HEK293 (cell line): ENCODE measurements at regions not wholly inside any gene's neighbourhood (a gene's known extent, or its start where the extent isn't known, plus 50 kb on each side); places are given as distances from the start of the nearest gene placed in this dataset.
A peak's percentile ranks its signal among the peaks of the same experiment; 100 is the strongest.

Source experiments
- CTCF ChIA-PET: fragments of 350-600 bp; formaldehyde crosslinking; extraction: SDS; loops from one replicate; lab custom pipeline; 2021; ENCODE audit warnings: antibody characterized with exemption; lab: Yijun Ruan, JAX
- POLR2A ChIA-PET: fragments of 300-600 bp; formaldehyde crosslinking; extraction: SDS; loops from one replicate; lab custom pipeline; 2020; ENCODE audit warnings: antibody characterized with exemption, inconsistent platforms; lab: Yijun Ruan, JAX
- H3K27ac ChIP-seq: fragments of 200-500 bp; sonication (Bioruptor generic); 2 replicates; pipeline ENCODE4 v1.5.1; 2014; ENCODE audit warnings: low read depth, low read length, control low read depth, inconsistent platforms; ENCODE audit errors: extremely low read depth
- H3K36me3 ChIP-seq, 2 experiments: fragments of 200-500 bp in 1 of 2; sonication (Bioruptor generic) in 1 of 2; 1 replicate in 1 of 2; 2 replicates in 1 of 2; pipeline ENCODE4 v1.5.1; 2014 to 2017; ENCODE audit warnings: inconsistent platforms in 2 of 2, low read length in 2 of 2; ENCODE audit not compliant: control insufficient read depth in 2 of 2, insufficient read depth in 1 of 2
- H3K4me1 ChIP-seq: fragments of 200-500 bp; sonication (Bioruptor generic); 2 replicates; pipeline ENCODE4 v1.5.1; 2014; ENCODE audit warnings: mild to moderate bottlenecking, low read length, inconsistent platforms; ENCODE audit not compliant: control insufficient read depth, insufficient read depth
- H3K4me3 ChIP-seq: 2 replicates; pipeline ENCODE4 v1.5.1; 2011; ENCODE audit warnings: low read depth, mild to moderate bottlenecking, control low read depth, low read length, moderate library complexity
- H3K9me3 ChIP-seq: fragments of 200-500 bp; sonication (Bioruptor generic); 2 replicates; pipeline ENCODE4 v1.5.1; 2014; ENCODE audit warnings: low read depth, low read length, inconsistent platforms; ENCODE audit not compliant: control insufficient read depth, insufficient read depth
- EGR2 ChIP-seq: fragments of 450-650 bp; formaldehyde crosslinking; IDR thresholded peaks from 2 replicates; pipeline ENCODE4 v1.5.1; 2016; ENCODE audit warnings: low read depth, missing biosample characterization, missing genetic modification characterization
- GLI2 ChIP-seq: fragments of 450-650 bp; formaldehyde crosslinking; IDR thresholded peaks from 2 replicates; pipeline ENCODE4; 2017; ENCODE audit warnings: missing biosample characterization, missing genetic modification characterization, low read depth, borderline replicate concordance
- GLIS1 ChIP-seq: fragments of 450-650 bp; formaldehyde crosslinking; IDR thresholded peaks from 2 replicates; pipeline ENCODE4 v1.5.1; 2016; ENCODE audit warnings: missing biosample characterization, missing genetic modification characterization
- OVOL3 ChIP-seq: fragments of 450-650 bp; formaldehyde crosslinking; IDR thresholded peaks from 2 replicates; pipeline ENCODE4 v1.5.1; 2016; ENCODE audit warnings: missing biosample characterization, missing genetic modification characterization
- SETDB1 ChIP-seq: IDR thresholded peaks from one replicate; pipeline ENCODE4 v1.6.1; 2017; ENCODE audit warnings: mild to moderate bottlenecking, low read length, moderate library complexity, mixed read lengths; ENCODE audit not compliant: insufficient read length
- ZBTB20 ChIP-seq: fragments of 450-650 bp; formaldehyde crosslinking; IDR thresholded peaks from 2 replicates; pipeline ENCODE4 v1.5.1; 2016; ENCODE audit warnings: missing biosample characterization, missing genetic modification characterization
- ZNF114 ChIP-seq: fragments of 450-650 bp; formaldehyde crosslinking; IDR thresholded peaks from 2 replicates; pipeline ENCODE4 v1.5.0; 2017; ENCODE audit warnings: missing biosample characterization, missing genetic modification characterization
- ZNF155 ChIP-seq: fragments of 450-650 bp; formaldehyde crosslinking; IDR thresholded peaks from 2 replicates; pipeline ENCODE4 v1.5.1; 2016; ENCODE audit warnings: missing biosample characterization, missing genetic modification characterization
- ZNF223 ChIP-seq: fragments of 450-650 bp; formaldehyde crosslinking; IDR thresholded peaks from 2 replicates; pipeline ENCODE4 v1.5.1; 2016; ENCODE audit warnings: missing biosample characterization, missing genetic modification characterization
- ZNF366 ChIP-seq: fragments of 450-650 bp; formaldehyde crosslinking; conservative IDR thresholded peaks from 2 replicates; pipeline ENCODE4 v1.5.1; 2016; ENCODE audit warnings: missing biosample characterization, missing genetic modification characterization
- ZNF37A ChIP-seq: fragments of 450-650 bp; IDR thresholded peaks from 2 replicates; pipeline ENCODE4 v1.5.1; 2018; ENCODE audit warnings: missing biosample characterization, missing genetic modification characterization
- ZNF548 ChIP-seq: fragments of 450-650 bp; formaldehyde crosslinking; IDR thresholded peaks from 2 replicates; pipeline ENCODE4 v1.5.1; 2016; ENCODE audit warnings: missing biosample characterization, missing genetic modification characterization
- ZNF626 ChIP-seq: fragments of 450-650 bp; sonication (Bioruptor Pico); formaldehyde crosslinking; IDR thresholded peaks from 2 replicates; pipeline ENCODE4 v1.5.1; 2018; ENCODE audit warnings: missing biosample characterization, missing genetic modification characterization, inconsistent platforms
- TF ChIP-seq, protein P1 (sequence below): fragments of 450-650 bp; formaldehyde crosslinking; IDR thresholded peaks from 2 replicates; pipeline ENCODE4 v1.5.1; 2016; ENCODE audit warnings: missing biosample characterization, missing genetic modification characterization
- TF ChIP-seq, protein P2 (sequence below): fragments of 450-650 bp; formaldehyde crosslinking; IDR thresholded peaks from 2 replicates; pipeline ENCODE4 v1.5.1; 2016; ENCODE audit warnings: missing biosample characterization, missing genetic modification characterization
- TF ChIP-seq, protein P3 (sequence below): fragments of 450-650 bp; formaldehyde crosslinking; IDR thresholded peaks from 2 replicates; pipeline ENCODE4 v1.5.1; 2016; ENCODE audit warnings: missing biosample characterization, missing genetic modification characterization
- TF ChIP-seq, protein P4 (sequence below): IDR thresholded peaks from 2 replicates; pipeline ENCODE4 v1.6.1; 2011; ENCODE audit warnings: mild to moderate bottlenecking, low read depth, low read length, borderline replicate concordance
- TF ChIP-seq, protein P5 (sequence below): fragments of 450-650 bp; formaldehyde crosslinking; IDR thresholded peaks from 2 replicates; pipeline ENCODE4 v1.5.1; 2016; ENCODE audit warnings: missing biosample characterization, missing genetic modification characterization

DNA sequence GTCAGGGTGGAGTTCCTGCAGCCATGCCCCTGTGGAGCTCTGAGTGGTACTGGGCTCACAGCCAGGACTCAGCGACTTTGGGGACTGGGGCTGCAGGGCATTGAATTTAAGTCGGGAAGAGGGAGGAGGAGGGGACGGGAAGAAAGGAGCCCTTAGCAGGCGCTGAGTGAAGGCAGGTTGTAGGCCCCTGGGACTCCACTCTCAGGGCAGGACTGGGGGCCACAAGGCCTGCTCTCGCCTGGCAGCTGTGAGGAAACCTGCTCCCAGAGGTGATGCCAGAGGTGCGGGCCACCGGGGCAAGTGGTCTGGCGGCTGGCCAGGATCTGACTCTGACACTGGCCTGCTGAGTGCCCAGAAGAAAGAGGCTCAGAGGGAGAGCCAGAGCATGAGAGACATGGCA, 73.5 kb downstream of the EPHB3 start (continued):
- TF ChIP-seq GLI2 (tag by site-specific recombination) (no peak), ZNF37A (tag by site-specific recombination) (no peak), ZNF114 (tag by site-specific recombination) (no peak), ZNF223 (tag by site-specific recombination) (0 out of 2 replicates have a peak, but pooled peaks have one; percentile 9), OVOL3 (tag by site-specific recombination) (no peak), GLIS1 (tag by site-specific recombination) (peak; percentile 31; the same call in 1 of the 2 replicates), ZNF155 (tag by site-specific recombination) (no peak), ZNF366 (tag by site-specific recombination) (no peak), ZNF626 (tag by site-specific recombination) (no peak), EGR2 (tag by site-specific recombination) (no peak)
- TF ChIP-seq, protein P1, sequence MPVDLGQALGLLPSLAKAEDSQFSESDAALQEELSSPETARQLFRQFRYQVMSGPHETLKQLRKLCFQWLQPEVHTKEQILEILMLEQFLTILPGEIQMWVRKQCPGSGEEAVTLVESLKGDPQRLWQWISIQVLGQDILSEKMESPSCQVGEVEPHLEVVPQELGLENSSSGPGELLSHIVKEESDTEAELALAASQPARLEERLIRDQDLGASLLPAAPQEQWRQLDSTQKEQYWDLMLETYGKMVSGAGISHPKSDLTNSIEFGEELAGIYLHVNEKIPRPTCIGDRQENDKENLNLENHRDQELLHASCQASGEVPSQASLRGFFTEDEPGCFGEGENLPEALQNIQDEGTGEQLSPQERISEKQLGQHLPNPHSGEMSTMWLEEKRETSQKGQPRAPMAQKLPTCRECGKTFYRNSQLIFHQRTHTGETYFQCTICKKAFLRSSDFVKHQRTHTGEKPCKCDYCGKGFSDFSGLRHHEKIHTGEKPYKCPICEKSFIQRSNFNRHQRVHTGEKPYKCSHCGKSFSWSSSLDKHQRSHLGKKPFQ (tag by site-specific recombination) = no peak
- TF ChIP-seq, protein P2, sequence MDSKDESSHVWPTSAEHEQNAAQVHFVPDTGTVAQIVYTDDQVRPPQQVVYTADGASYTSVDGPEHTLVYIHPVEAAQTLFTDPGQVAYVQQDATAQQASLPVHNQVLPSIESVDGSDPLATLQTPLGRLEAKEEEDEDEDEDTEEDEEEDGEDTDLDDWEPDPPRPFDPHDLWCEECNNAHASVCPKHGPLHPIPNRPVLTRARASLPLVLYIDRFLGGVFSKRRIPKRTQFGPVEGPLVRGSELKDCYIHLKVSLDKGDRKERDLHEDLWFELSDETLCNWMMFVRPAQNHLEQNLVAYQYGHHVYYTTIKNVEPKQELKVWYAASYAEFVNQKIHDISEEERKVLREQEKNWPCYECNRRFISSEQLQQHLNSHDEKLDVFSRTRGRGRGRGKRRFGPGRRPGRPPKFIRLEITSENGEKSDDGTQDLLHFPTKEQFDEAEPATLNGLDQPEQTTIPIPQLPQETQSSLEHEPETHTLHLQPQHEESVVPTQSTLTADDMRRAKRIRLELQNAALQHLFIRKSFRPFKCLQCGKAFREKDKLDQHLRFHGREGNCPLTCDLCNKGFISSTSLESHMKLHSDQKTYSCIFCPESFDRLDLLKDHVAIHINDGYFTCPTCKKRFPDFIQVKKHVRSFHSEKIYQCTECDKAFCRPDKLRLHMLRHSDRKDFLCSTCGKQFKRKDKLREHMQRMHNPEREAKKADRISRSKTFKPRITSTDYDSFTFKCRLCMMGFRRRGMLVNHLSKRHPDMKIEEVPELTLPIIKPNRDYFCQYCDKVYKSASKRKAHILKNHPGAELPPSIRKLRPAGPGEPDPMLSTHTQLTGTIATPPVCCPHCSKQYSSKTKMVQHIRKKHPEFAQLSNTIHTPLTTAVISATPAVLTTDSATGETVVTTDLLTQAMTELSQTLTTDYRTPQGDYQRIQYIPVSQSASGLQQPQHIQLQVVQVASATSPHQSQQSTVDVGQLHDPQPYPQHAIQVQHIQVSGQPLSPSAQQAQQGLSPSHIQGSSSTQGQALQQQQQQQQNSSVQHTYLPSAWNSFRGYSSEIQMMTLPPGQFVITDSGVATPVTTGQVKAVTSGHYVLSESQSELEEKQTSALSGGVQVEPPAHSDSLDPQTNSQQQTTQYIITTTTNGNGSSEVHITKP (tag by site-specific recombination) = peak; percentile 35; the same call in 1 of the 2 replicates
- TF ChIP-seq, protein P3, sequence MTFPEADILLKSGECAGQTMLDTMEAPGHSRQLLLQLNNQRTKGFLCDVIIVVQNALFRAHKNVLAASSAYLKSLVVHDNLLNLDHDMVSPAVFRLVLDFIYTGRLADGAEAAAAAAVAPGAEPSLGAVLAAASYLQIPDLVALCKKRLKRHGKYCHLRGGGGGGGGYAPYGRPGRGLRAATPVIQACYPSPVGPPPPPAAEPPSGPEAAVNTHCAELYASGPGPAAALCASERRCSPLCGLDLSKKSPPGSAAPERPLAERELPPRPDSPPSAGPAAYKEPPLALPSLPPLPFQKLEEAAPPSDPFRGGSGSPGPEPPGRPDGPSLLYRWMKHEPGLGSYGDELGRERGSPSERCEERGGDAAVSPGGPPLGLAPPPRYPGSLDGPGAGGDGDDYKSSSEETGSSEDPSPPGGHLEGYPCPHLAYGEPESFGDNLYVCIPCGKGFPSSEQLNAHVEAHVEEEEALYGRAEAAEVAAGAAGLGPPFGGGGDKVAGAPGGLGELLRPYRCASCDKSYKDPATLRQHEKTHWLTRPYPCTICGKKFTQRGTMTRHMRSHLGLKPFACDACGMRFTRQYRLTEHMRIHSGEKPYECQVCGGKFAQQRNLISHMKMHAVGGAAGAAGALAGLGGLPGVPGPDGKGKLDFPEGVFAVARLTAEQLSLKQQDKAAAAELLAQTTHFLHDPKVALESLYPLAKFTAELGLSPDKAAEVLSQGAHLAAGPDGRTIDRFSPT (tag by site-specific recombination) = no peak
- TF ChIP-seq, protein P4, sequence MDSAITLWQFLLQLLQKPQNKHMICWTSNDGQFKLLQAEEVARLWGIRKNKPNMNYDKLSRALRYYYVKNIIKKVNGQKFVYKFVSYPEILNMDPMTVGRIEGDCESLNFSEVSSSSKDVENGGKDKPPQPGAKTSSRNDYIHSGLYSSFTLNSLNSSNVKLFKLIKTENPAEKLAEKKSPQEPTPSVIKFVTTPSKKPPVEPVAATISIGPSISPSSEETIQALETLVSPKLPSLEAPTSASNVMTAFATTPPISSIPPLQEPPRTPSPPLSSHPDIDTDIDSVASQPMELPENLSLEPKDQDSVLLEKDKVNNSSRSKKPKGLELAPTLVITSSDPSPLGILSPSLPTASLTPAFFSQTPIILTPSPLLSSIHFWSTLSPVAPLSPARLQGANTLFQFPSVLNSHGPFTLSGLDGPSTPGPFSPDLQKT = no peak

DNA sequence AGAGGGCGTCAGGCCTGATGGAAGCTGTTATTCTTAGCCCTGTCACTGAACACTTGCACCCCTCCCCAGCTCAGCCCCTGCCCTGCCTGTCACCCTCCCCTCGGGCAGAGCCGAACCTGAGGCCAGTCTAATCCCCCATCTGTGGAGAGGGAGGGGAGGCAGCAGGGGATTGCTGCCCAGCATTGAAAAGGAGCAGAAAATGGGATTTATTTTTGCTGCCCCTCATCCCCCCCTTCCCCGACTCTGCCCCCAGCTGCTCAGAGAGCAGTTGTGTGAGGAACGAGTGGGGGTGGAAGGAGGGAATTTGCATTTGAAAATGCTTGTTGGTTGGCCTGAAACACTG, 71.6 kb downstream of the EPHB3 start:
- Histone ChIP-seq H3K27ac (no peak overlapping the region), H3K4me3 (no peak overlapping the region), H3K4me1 (peaks cover 3% of the 10 kb centered on the region; the same call in 1 of the 2 replicates), H3K9me3 (no peaks in the 10 kb centered on the region), H3K36me3 (no peaks in the 10 kb centered on the region)
- ChIA-PET POLR2A (no interaction called here), CTCF (no interaction called here)
- no peak for TF ChIP-seq SETDB1
- no peak for TF ChIP-seq ZNF548 (tag by site-specific recombination)
- TF ChIP-seq, protein P5, sequence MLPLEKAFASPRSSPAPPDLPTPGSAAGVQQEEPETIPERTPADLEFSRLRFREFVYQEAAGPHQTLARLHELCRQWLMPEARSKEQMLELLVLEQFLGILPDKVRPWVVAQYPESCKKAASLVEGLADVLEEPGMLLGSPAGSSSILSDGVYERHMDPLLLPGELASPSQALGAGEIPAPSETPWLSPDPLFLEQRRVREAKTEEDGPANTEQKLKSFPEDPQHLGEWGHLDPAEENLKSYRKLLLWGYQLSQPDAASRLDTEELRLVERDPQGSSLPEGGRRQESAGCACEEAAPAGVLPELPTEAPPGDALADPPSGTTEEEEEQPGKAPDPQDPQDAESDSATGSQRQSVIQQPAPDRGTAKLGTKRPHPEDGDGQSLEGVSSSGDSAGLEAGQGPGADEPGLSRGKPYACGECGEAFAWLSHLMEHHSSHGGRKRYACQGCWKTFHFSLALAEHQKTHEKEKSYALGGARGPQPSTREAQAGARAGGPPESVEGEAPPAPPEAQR (tag by site-specific recombination) = no peak
- no peak for TF ChIP-seq ZBTB20
